Osteocyte (in vitro differentiated cells): ENCODE measurements at regions not wholly inside any gene's neighbourhood (a gene's known extent, or its start where the extent isn't known, plus 50 kb on each side); places are given as distances from the start of the nearest gene placed in this dataset.
"Not testable (repeated sequence)": the region's sequence is repeated elsewhere in the genome, so short reads cannot be mapped to it uniquely, and the experiment has no call there.

ENCODE experiments used
- DNase-seq: peaks from one replicate; pipeline ENCODE4 v3.0.0; 2021; ENCODE audit warnings: mixed read lengths; ENCODE audit not compliant: unreplicated experiment; ENCODE audit errors: extremely low spot score
- H3K27ac Mint-ChIP-seq: one replicate; pipeline ENCODE4 v1.8.0; 2021; ENCODE audit warnings: mild to moderate bottlenecking, mixed read lengths; ENCODE audit not compliant: unreplicated experiment
- H3K27me3 Mint-ChIP-seq: one replicate; pipeline ENCODE4 v1.8.0; 2021; ENCODE audit warnings: mixed read lengths; ENCODE audit not compliant: unreplicated experiment
- H3K36me3 Mint-ChIP-seq: one replicate; pipeline ENCODE4 v1.8.0; 2021; ENCODE audit warnings: mixed read lengths; ENCODE audit not compliant: unreplicated experiment
- H3K4me1 Mint-ChIP-seq: one replicate; pipeline ENCODE4 v1.8.0; 2021; ENCODE audit warnings: mixed read lengths; ENCODE audit not compliant: unreplicated experiment
- H3K4me3 Mint-ChIP-seq: one replicate; pipeline ENCODE4 v1.8.0; 2021; ENCODE audit warnings: mild to moderate bottlenecking, moderate library complexity, mixed read lengths; ENCODE audit not compliant: unreplicated experiment
- H3K9me3 Mint-ChIP-seq: one replicate; pipeline ENCODE4 v1.8.0; 2021; ENCODE audit warnings: mixed read lengths; ENCODE audit not compliant: unreplicated experiment

DNA sequence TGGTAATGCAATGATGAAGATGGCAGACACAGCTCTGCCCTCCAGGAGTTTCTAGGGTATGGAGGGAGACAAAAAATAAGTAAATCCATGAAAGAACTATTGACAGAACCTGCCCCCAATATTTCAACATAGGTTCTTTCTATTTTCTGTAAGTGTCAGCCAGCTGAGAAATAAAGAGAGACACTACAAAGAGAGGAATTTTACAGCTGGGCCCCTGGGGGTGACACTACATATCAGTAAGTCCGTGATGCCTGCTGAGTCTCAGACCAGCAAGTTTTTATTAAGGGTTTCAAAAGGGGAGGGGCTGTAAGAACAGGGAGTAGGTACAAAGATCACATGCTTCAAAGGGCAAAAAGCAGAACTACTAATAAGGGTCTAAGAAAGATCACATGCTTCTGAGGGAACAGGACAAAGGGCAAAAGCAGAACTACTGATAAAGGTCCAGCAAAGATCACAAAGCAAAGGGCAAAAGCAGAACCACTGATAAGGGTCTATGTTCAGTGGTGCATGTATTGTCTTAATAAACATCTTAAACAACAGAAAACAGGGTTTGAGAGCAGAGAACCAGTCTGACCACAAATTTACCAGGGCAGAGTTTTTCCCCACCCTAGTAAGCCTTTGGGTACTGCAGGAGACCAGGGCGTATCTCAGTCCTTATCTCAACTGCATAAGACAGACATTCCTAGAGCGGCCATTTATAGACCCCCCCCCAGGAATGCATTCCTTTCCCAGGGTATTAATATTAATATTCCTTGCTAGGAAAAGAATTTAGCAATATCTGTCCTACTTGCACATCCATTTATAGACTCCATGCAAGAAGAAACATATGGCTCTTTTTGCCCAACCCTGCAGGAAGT, 119.0 kb upstream of the KRTAP5-11 start:
- not testable (repeated sequence) for H3K9me3 Mint-ChIP-seq, H3K27ac Mint-ChIP-seq, H3K27me3 Mint-ChIP-seq, H3K4me3 Mint-ChIP-seq, H3K36me3 Mint-ChIP-seq, DNase-seq, H3K4me1 Mint-ChIP-seq

DNA sequence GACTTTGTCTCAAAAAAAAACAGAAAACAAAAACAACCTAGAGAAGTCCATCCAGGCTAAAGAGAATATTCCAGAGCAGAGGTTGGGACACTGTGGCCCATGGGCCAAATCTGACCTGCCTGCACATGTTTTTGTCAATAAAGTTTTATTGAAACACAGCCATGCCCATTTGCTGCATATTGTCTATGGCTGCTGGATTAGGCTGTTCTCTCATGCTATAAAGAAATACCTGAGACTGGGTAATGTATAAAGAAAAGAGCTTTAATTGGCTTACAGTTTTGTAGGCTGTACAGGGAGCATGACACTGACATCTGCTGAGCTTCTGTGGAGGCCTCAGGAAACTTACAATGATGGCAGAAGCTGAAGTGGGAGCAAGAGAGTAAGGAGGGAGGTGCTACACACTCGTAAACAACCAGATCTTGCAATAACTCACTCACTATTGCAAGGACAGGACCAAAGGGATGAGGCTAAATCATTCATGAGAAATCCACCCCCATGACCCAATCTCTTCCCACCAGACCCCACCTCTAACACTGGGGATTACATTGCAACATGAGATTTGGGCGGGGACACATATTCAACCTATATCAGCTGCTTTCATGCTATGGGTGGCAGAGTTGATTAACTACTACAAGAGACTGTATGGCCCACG, 122.5 kb upstream of the KRTAP5-11 start:
- not testable (repeated sequence) for H3K9me3 Mint-ChIP-seq, H3K36me3 Mint-ChIP-seq, H3K4me3 Mint-ChIP-seq, DNase-seq, H3K27me3 Mint-ChIP-seq, H3K27ac Mint-ChIP-seq, H3K4me1 Mint-ChIP-seq

GRCh38 chr11:71705738-71706432, 123.2 kb upstream of the KRTAP5-11 start:
- H3K9me3 Mint-ChIP-seq, H3K27ac Mint-ChIP-seq, H3K27me3 Mint-ChIP-seq, H3K36me3 Mint-ChIP-seq, H3K4me3 Mint-ChIP-seq, DNase-seq, H3K4me1 Mint-ChIP-seq: not testable (repeated sequence)

GRCh38 chr11:71707083-71707482, 124.4 kb upstream of the KRTAP5-11 start:
- H3K9me3 Mint-ChIP-seq, H3K27me3 Mint-ChIP-seq, H3K4me3 Mint-ChIP-seq, H3K36me3 Mint-ChIP-seq, H3K4me1 Mint-ChIP-seq, H3K27ac Mint-ChIP-seq, DNase-seq: not testable (repeated sequence)

DNA sequence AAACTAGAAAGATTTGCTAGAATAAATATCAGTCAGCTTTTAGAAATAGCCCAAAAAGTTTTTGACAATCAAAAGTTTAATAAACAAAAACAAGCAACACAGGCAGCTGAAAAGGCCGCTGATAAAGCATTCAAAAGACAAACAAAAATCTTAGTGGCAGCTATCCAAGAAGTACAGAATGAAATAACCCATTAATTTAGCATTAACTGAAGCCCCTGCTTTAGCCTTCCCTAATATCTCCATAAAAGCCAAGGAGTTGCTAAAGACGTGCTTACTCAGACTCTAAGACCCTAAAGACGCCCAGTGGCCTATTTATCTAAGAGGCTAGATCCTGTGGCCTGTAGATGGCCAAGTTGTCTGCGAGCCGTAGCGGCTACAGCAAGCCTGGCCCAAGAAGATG, 123.5 kb upstream of the DEFB108B start:
- H3K9me3 Mint-ChIP-seq, DNase-seq, H3K36me3 Mint-ChIP-seq, H3K27ac Mint-ChIP-seq, H3K4me3 Mint-ChIP-seq, H3K4me1 Mint-ChIP-seq: not testable (repeated sequence)
- peaks cover 11% of the 10 kb centered on the region for H3K27me3 Mint-ChIP-seq

GRCh38 chr11:71710171-71710671, 122.8 kb upstream of the DEFB108B start:
- not testable (repeated sequence) for H3K27ac Mint-ChIP-seq, H3K4me3 Mint-ChIP-seq, H3K4me1 Mint-ChIP-seq, H3K9me3 Mint-ChIP-seq, H3K36me3 Mint-ChIP-seq, DNase-seq
- H3K27me3 Mint-ChIP-seq = peaks cover 11% of the 10 kb centered on the region

DNA sequence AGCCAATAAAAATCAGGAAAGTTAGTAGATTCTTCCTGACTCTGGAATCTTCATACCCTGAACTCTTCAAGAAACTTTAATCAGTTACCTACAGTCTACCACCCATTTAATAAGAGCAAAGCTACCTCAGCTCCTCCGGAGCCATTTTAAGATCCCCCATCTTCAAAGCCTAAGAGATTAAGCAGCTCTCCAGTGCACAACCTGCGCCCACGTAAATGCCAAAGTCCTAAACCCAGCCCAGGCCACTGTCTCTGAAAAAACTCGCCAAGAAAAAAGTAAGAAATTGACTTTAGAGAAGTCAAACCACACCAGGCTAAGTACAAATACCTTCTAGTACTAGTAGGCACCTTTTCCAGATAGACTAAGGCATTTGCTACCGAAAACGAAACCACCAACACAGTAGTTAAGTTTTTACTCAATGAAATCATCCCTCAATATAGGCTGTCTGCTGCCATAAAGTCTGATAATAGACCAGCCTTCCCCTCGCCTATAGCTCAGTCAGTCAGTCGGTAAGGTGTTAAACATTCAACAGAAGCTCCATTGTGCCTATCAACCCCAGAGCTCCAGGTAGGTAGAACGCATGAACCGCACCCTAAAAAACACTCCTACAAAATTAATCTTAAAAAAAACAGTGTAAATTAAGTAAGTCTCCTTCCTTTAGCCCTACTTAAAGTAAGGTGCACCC, 122.2 kb upstream of the DEFB108B start:
- H3K36me3 Mint-ChIP-seq, H3K27ac Mint-ChIP-seq, DNase-seq, H3K9me3 Mint-ChIP-seq, H3K4me1 Mint-ChIP-seq, H3K4me3 Mint-ChIP-seq: not testable (repeated sequence)
- H3K27me3 Mint-ChIP-seq = peaks cover 11% of the 10 kb centered on the region

GRCh38 chr11:71712350-71712749, 120.7 kb upstream of the DEFB108B start:
- H3K27ac Mint-ChIP-seq, H3K4me1 Mint-ChIP-seq, DNase-seq, H3K36me3 Mint-ChIP-seq, H3K9me3 Mint-ChIP-seq, H3K4me3 Mint-ChIP-seq: not testable (repeated sequence)
- H3K27me3 Mint-ChIP-seq = peaks cover 11% of the 10 kb centered on the region

GRCh38 chr11:71712846-71713245, 120.2 kb upstream of the DEFB108B start:
- H3K4me1 Mint-ChIP-seq = not testable (repeated sequence)

DNA sequence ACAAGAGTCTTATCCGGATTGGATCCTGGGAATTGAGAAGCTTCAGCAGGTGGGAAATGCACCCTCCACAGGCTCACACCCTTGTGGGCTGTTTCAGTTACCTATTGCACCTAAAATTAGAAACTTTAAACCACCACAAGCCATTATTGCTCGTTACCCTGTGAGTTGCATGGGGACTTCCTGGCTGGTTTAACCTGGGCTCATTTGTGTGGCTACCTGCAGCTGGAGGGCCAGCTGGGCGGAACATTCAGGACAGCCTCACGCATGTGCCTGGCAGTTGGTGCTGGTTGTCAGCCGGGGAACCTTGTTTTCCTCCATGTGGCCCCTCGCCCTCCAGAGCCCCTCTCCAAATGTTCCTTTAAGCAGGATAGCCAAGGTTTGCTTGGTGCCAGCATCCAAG, 118.5 kb upstream of the DEFB108B start:
- peaks cover 12% of the 10 kb centered on the region for H3K27me3 Mint-ChIP-seq
- DNase-seq, H3K4me1 Mint-ChIP-seq, H3K27ac Mint-ChIP-seq, H3K4me3 Mint-ChIP-seq, H3K9me3 Mint-ChIP-seq, H3K36me3 Mint-ChIP-seq: not testable (repeated sequence)

More at GRCh38 chr11:71712846-71713245, 120.2 kb upstream of the DEFB108B start:
- H3K4me3 Mint-ChIP-seq, DNase-seq, H3K36me3 Mint-ChIP-seq, H3K9me3 Mint-ChIP-seq, H3K27ac Mint-ChIP-seq: not testable (repeated sequence)
- peaks cover 11% of the 10 kb centered on the region for H3K27me3 Mint-ChIP-seq

DNA sequence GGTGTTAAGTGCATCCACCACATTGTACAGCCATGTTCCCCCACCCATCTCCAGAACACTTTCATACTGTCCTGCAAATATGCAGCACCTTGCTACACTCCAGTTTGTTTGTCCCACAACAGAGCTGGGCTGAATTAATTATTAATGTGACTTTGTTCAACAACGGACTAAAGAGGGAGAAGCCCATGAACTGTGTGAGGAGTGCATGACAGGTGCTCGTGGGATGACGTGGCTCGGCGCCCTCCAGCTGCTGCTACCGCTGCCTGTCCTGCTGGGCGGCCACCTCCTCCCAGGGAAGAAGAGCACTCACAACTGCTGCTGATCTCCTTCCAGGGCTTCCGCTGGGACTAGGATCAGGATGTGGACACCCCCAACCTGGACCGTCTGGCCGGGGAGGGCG, 111.2 kb upstream of the DEFB108B start:
- not testable (repeated sequence) for H3K9me3 Mint-ChIP-seq, H3K4me3 Mint-ChIP-seq, H3K4me1 Mint-ChIP-seq, H3K27ac Mint-ChIP-seq, H3K36me3 Mint-ChIP-seq, H3K27me3 Mint-ChIP-seq, DNase-seq
